SK-N-MC (cell line): ENCODE measurements at regions not wholly inside any gene's neighbourhood (a gene's known extent, or its start where the extent isn't known, plus 50 kb on each side); places are given as distances from the start of the nearest gene placed in this dataset.

ENCODE experiments used
- DNase-seq: peaks from one replicate; pipeline ENCODE4 v3.0.0-alpha.2; 2011; ENCODE audit warnings: low read depth, low spot score
- H3K27ac ChIP-seq: fragments of 200-600 bp; sonication (generic); 2 replicates; pipeline ENCODE4 v1.5.1; 2016; ENCODE audit warnings: mixed run types
- H3K36me3 ChIP-seq: fragments of 200-600 bp; sonication (generic); 2 replicates; pipeline ENCODE4 v1.6.1; 2017; ENCODE audit warnings: antibody characterized with exemption, low read length, mixed read lengths; ENCODE audit not compliant: insufficient read depth
- H3K4me3 ChIP-seq: fragments of 200-600 bp; sonication (generic); 2 replicates; pipeline ENCODE4 v1.5.1; 2016
- H3K9ac ChIP-seq: fragments of 200-600 bp; sonication (generic); 2 replicates; pipeline ENCODE4 v1.8.0; 2017; ENCODE audit warnings: mixed run types, mixed read lengths; ENCODE audit not compliant: insufficient read length
- H3K9me3 ChIP-seq: fragments of 200-600 bp; sonication (generic); 2 replicates; pipeline ENCODE4 v1.6.1; 2017; ENCODE audit warnings: low read depth, mild to moderate bottlenecking, antibody characterized with exemption, low read length, moderate library complexity, mixed read lengths
- EZH2 ChIP-seq: fragments of 200-600 bp; sonication (generic); IDR thresholded peaks from one replicate; pipeline ENCODE4 v1.6.1; 2017; ENCODE audit warnings: antibody characterized with exemption
- FOXP2 ChIP-seq: optimal IDR thresholded peaks from 2 replicates; pipeline ENCODE3; 2011; ENCODE audit warnings: mild to moderate bottlenecking, moderate library complexity; ENCODE audit not compliant: insufficient read depth; ENCODE audit errors: extremely low read length, control extremely low read depth
- POLR2AphosphoS5 ChIP-seq: IDR thresholded peaks from 2 replicates; pipeline ENCODE4 v1.6.1; 2012; ENCODE audit warnings: mild to moderate bottlenecking, low read depth, low read length, borderline replicate concordance

DNA sequence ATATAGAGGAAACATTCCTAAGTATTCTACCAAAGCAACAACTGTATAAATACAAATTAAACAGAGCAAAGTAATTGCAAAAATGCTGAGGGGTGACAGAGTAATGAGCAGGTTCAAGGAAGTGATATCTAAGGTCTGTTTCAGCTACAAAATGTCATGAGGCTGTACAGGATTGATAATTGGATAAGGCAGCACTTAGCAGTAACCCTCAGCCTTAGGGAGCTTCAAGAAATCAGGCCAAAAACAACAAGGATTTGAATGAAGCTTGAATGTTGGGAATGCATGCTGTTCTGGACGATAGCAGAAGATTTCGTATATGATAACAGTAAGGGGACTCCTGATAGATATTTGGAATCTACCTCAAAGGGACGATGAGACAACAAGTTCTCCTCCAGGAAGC is 142.0 kb upstream of the MMADHC start:
- Histone ChIP-seq H3K9me3 (no peaks in the 10 kb centered on the region), H3K27ac (no peak overlapping the region), H3K4me3 (no peak overlapping the region), H3K9ac (no peak overlapping the region), H3K36me3 (no peaks in the 10 kb centered on the region)
- DNase-seq, result no peak
- no peak for TF ChIP-seq EZH2
- no peak for TF ChIP-seq FOXP2
- no peak for TF ChIP-seq POLR2AphosphoS5

GRCh38 chr2:149727927-149728326 is 140.4 kb upstream of the MMADHC start:
- H3K27ac ChIP-seq, result no peak overlapping the region
- H3K9ac ChIP-seq, result no peak overlapping the region
- TF ChIP-seq POLR2AphosphoS5, result no peak
- TF ChIP-seq EZH2, result no peak
- TF ChIP-seq FOXP2, result no peak
- H3K36me3 ChIP-seq, result no peaks in the 10 kb centered on the region
- no peak overlapping the region for H3K4me3 ChIP-seq
- no peaks in the 10 kb centered on the region for H3K9me3 ChIP-seq
- no peak for DNase-seq

DNA sequence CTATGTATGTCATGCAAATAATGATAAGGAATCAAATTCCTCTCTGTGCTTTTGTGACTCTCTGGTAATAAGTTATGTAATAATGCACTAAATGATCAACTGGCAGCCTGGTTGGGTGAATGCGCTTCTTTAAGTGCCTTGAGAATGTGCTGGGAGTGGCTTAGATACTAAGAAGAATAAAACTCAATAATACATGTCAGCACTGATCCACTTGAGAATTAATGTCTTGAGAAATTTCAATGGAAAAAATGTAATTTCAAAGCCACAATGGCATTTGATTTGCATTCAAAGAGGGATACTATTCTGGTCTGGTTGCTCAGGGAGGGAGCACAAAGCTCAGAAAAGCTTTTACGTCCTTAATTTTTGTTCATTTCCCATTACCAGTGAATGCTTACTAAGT is 137.7 kb upstream of the MMADHC start:
- H3K27ac ChIP-seq, result no peak overlapping the region
- no peak overlapping the region; the same call in 1 of the 2 replicates for H3K4me3 ChIP-seq
- H3K36me3 ChIP-seq, result no peaks in the 10 kb centered on the region
- no peak for TF ChIP-seq FOXP2
- TF ChIP-seq EZH2, result no peak
- no peak for TF ChIP-seq POLR2AphosphoS5
- H3K9me3 ChIP-seq, result no peaks in the 10 kb centered on the region
- H3K9ac ChIP-seq, result no peak overlapping the region
- DNase-seq, result no peak

DNA sequence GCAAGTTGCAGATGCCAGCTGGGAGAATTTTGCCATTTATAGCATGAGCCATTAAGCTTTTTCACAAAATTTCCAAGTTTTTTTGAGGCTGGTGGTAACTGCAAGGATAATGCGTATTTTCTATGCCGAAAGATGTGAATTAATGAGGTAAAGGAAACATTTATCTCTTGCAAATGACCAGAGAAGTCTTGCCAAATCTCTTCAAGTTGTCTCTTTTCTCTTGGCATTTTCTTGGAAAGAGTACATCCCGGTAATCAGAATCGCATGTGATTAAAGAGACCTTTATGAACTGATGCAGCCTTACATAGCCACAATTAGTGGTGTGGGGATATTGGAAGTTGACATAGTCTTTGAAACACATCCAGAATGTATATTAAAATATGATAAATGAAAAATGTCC is 136.5 kb upstream of the MMADHC start:
- no peak overlapping the region for H3K4me3 ChIP-seq
- no peak overlapping the region for H3K9ac ChIP-seq
- TF ChIP-seq FOXP2 (no peak), EZH2 (no peak), POLR2AphosphoS5 (no peak)
- no peak overlapping the region for H3K27ac ChIP-seq
- DNase-seq, result no peak
- H3K9me3 ChIP-seq, result no peaks in the 10 kb centered on the region
- no peaks in the 10 kb centered on the region for H3K36me3 ChIP-seq

GRCh38 chr2:149720615-149721014 is 133.0 kb upstream of the MMADHC start:
- H3K9ac ChIP-seq, result no peak overlapping the region
- H3K36me3 ChIP-seq, result no peaks in the 10 kb centered on the region
- H3K9me3 ChIP-seq, result no peaks in the 10 kb centered on the region
- H3K4me3 ChIP-seq, result no peak overlapping the region
- TF ChIP-seq POLR2AphosphoS5, result no peak
- TF ChIP-seq EZH2, result no peak
- TF ChIP-seq FOXP2, result no peak
- no peak for DNase-seq
- H3K27ac ChIP-seq, result no peak overlapping the region

- TF ChIP-seq EZH2, result no peak
- TF ChIP-seq FOXP2, result no peak
- TF ChIP-seq POLR2AphosphoS5, result no peak
- Histone ChIP-seq H3K36me3 (no peaks in the 10 kb centered on the region), H3K9ac (no peak overlapping the region), H3K27ac (no peak overlapping the region), H3K9me3 (no peaks in the 10 kb centered on the region), H3K4me3 (no peak overlapping the region)
- no peak for DNase-seq
Observed at GRCh38 chr2:149719695-149720094, 132.1 kb upstream of the MMADHC start.

DNA sequence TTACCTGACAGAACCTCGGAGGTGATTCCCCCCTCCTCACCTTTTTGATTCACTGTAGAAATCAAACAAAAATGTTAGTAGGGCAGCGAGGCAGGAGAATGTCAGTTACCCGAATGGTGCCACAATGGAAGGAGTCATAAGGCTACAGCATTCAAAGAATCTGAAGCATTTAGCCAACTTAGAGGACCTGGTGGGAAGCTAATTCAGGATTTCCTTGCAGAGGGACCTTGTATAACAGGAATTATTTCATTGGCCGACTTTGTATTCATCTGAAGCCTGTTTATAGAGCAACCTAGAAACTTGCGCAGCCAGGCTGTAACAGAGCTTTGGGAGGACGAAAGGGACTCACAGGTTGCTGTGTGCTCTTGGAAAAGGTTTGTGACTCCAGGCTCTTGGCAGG is 129.1 kb upstream of the MMADHC start:
- Histone ChIP-seq H3K27ac (no peak overlapping the region), H3K9me3 (no peaks in the 10 kb centered on the region), H3K36me3 (no peaks in the 10 kb centered on the region), H3K9ac (no peak overlapping the region), H3K4me3 (no peak overlapping the region)
- no peak for DNase-seq
- TF ChIP-seq FOXP2 (no peak), EZH2 (no peak), POLR2AphosphoS5 (no peak)

- TF ChIP-seq EZH2 (no peak), FOXP2 (no peak), POLR2AphosphoS5 (no peak)
- no peaks in the 10 kb centered on the region for H3K9me3 ChIP-seq
- H3K4me3 ChIP-seq, result no peak overlapping the region
- DNase-seq, result no peak
- no peak overlapping the region for H3K9ac ChIP-seq
- H3K27ac ChIP-seq, result no peak overlapping the region
- no peaks in the 10 kb centered on the region for H3K36me3 ChIP-seq
Observed at GRCh38 chr2:149715894-149716293, 128.3 kb upstream of the MMADHC start.

GRCh38 chr2:149715005-149715592 is 127.5 kb upstream of the MMADHC start:
- Histone ChIP-seq H3K9me3 (no peaks in the 10 kb centered on the region), H3K27ac (no peak overlapping the region), H3K9ac (no peak overlapping the region), H3K4me3 (no peak overlapping the region), H3K36me3 (no peaks in the 10 kb centered on the region)
- DNase-seq, result no peak
- TF ChIP-seq POLR2AphosphoS5, result no peak
- TF ChIP-seq FOXP2, result no peak
- no peak for TF ChIP-seq EZH2
